GM18508 (cell line): ENCODE measurements at regions not wholly inside any gene's neighbourhood (a gene's known extent, or its start where the extent isn't known, plus 50 kb on each side); places are given as distances from the start of the nearest gene placed in this dataset.

ENCODE experiments used
- ATAC-seq: cut with Tn5 transposase; IDR thresholded peaks from one replicate; pipeline ENCODE4 v1.9.1; 2021; ENCODE audit warnings: moderate number of reproducible peaks; ENCODE audit not compliant: insufficient read depth, unreplicated experiment

- no peak for ATAC-seq
Measured at GRCh38 chr7:16028636-16029035, 342.2 kb upstream of the MEOX2 start.

GRCh38 chr7:16028103-16028502, 341.6 kb upstream of the MEOX2 start:
- no peak for ATAC-seq

- no peak for ATAC-seq
Measured at GRCh38 chr7:16027396-16027795, 340.9 kb upstream of the MEOX2 start.

- no peak for ATAC-seq
Measured at GRCh38 chr7:16026253-16027020, 340.0 kb upstream of the MEOX2 start.

- ATAC-seq = no peak
Measured at GRCh38 chr7:16025696-16026095, 339.2 kb upstream of the MEOX2 start.

GRCh38 chr7:16023503-16023902, 337.0 kb upstream of the MEOX2 start:
- ATAC-seq = no peak

- no peak for ATAC-seq
Measured at GRCh38 chr7:16023046-16023445, 336.6 kb upstream of the MEOX2 start.

- no peak for ATAC-seq
Measured at GRCh38 chr7:16021851-16022250, 335.4 kb upstream of the MEOX2 start.

GRCh38 chr7:16015981-16016380, 329.5 kb upstream of the MEOX2 start:
- ATAC-seq = no peak

- no peak for ATAC-seq
Measured at GRCh38 chr7:16014031-16014430, 327.5 kb upstream of the MEOX2 start.

GRCh38 chr7:16007911-16008310, 321.4 kb upstream of the MEOX2 start:
- no peak for ATAC-seq

GRCh38 chr7:16004702-16005101, 318.2 kb upstream of the MEOX2 start:
- no peak for ATAC-seq

GRCh38 chr7:16001477-16001876, 315.0 kb upstream of the MEOX2 start:
- ATAC-seq = no peak

GRCh38 chr7:15998617-15999016, 312.1 kb upstream of the MEOX2 start:
- no peak for ATAC-seq

GRCh38 chr7:15995027-15995426, 308.5 kb upstream of the MEOX2 start:
- no peak for ATAC-seq

- no peak for ATAC-seq
Measured at GRCh38 chr7:15989194-15989593, 302.7 kb upstream of the MEOX2 start.

- ATAC-seq = no peak
Measured at GRCh38 chr7:15985587-15986384, 299.3 kb upstream of the MEOX2 start.

GRCh38 chr7:15977663-15978062, 291.2 kb upstream of the MEOX2 start:
- ATAC-seq = no peak

GRCh38 chr7:15972862-15973275, 286.4 kb upstream of the MEOX2 start:
- no peak for ATAC-seq

- ATAC-seq = no peak
Measured at GRCh38 chr7:15967551-15967950, 281.1 kb upstream of the MEOX2 start.

- no peak for ATAC-seq
Measured at GRCh38 chr7:15967121-15967520, 280.6 kb upstream of the MEOX2 start.

GRCh38 chr7:15963206-15963605, 276.7 kb upstream of the MEOX2 start:
- no peak for ATAC-seq
